HFFc6 (cell line): ENCODE measurements at regions not wholly inside any gene's neighbourhood (a gene's known extent, or its start where the extent isn't known, plus 50 kb on each side); places are given as distances from the start of the nearest gene placed in this dataset.
A peak's percentile ranks its signal among the peaks of the same experiment; 100 is the strongest.

ENCODE experiments used
- DNase-seq: peaks from one replicate; pipeline ENCODE4 v3.0.0-alpha.2; 2018
- H3K27ac Mint-ChIP-seq: 2 replicates; pipeline ENCODE4 v1.8.0; 2020; ENCODE audit warnings: mild to moderate bottlenecking, mixed read lengths
- H3K27me3 Mint-ChIP-seq: 2 replicates; pipeline ENCODE4 v1.8.0; 2021; ENCODE audit warnings: mild to moderate bottlenecking, moderate library complexity, mixed read lengths; ENCODE audit not compliant: insufficient read depth
- H3K36me3 Mint-ChIP-seq: 2 replicates; pipeline ENCODE4 v1.8.0; 2021; ENCODE audit warnings: low read depth, mixed read lengths
- H3K4me1 Mint-ChIP-seq: 2 replicates; pipeline ENCODE4 v1.8.0; 2020; ENCODE audit warnings: low read depth, mixed read lengths
- H3K4me3 Mint-ChIP-seq: 2 replicates; pipeline ENCODE4 v1.8.0; 2020; ENCODE audit warnings: mild to moderate bottlenecking, moderate library complexity, mixed read lengths
- H3K9me3 Mint-ChIP-seq: 2 replicates; pipeline ENCODE4 v1.8.0; 2020; ENCODE audit warnings: mild to moderate bottlenecking, mixed read lengths
- CTCF ChIP-seq: fragments of 200-600 bp; sonication (generic); IDR thresholded peaks from 2 replicates; pipeline ENCODE4 v1.5.0; 2021; ENCODE audit warnings: antibody characterized with exemption, mild to moderate bottlenecking

- no peaks in the 10 kb centered on the region for H3K36me3 Mint-ChIP-seq
- H3K27me3 Mint-ChIP-seq: peaks cover 12% of the 10 kb centered on the region
- no peak overlapping the region for H3K4me3 Mint-ChIP-seq
- no peak for DNase-seq
- H3K9me3 Mint-ChIP-seq: no peaks in the 10 kb centered on the region
- no peak overlapping the region for H3K27ac Mint-ChIP-seq
- peaks cover 18% of the 10 kb centered on the region for H3K4me1 Mint-ChIP-seq
- TF ChIP-seq CTCF: no peak
Observed at GRCh38 chr6:14641423-14642135, 524.0 kb downstream of the CD83 start.

GRCh38 chr6:14642136-14642505 is 524.5 kb downstream of the CD83 start:
- no peak for TF ChIP-seq CTCF
- H3K4me1 Mint-ChIP-seq: peaks cover 18% of the 10 kb centered on the region

GRCh38 chr6:14642842-14643241 is 525.3 kb downstream of the CD83 start:
- DNase-seq: peak; percentile 16
- peaks cover 18% of the 10 kb centered on the region for H3K4me1 Mint-ChIP-seq
- H3K9me3 Mint-ChIP-seq: no peaks in the 10 kb centered on the region
- no peak overlapping the region for H3K4me3 Mint-ChIP-seq
- peaks cover 12% of the 10 kb centered on the region for H3K27me3 Mint-ChIP-seq
- TF ChIP-seq CTCF: no peak
- H3K36me3 Mint-ChIP-seq: no peaks in the 10 kb centered on the region
- H3K27ac Mint-ChIP-seq: no peak overlapping the region

More at GRCh38 chr6:14642136-14642505, 524.5 kb downstream of the CD83 start:
- peaks cover 12% of the 10 kb centered on the region for H3K27me3 Mint-ChIP-seq
- no peaks in the 10 kb centered on the region for H3K36me3 Mint-ChIP-seq
- DNase-seq: no peak
- no peak overlapping the region for H3K4me3 Mint-ChIP-seq
- H3K27ac Mint-ChIP-seq: no peak overlapping the region
- no peaks in the 10 kb centered on the region for H3K9me3 Mint-ChIP-seq

GRCh38 chr6:14644381-14644780 is 526.8 kb downstream of the CD83 start:
- Mint-ChIP-seq H3K4me1 (peaks cover 8% of the 10 kb centered on the region), H3K27ac (no peak overlapping the region), H3K27me3 (peaks cover 12% of the 10 kb centered on the region), H3K4me3 (no peak overlapping the region), H3K36me3 (no peaks in the 10 kb centered on the region), H3K9me3 (no peaks in the 10 kb centered on the region)
- no peak for DNase-seq
- no peak for TF ChIP-seq CTCF

GRCh38 chr6:14645221-14645620 is 527.6 kb downstream of the CD83 start:
- Mint-ChIP-seq H3K36me3 (no peaks in the 10 kb centered on the region), H3K9me3 (no peaks in the 10 kb centered on the region), H3K4me1 (peaks cover 5% of the 10 kb centered on the region; the same call in 1 of the 2 replicates), H3K27ac (no peak overlapping the region), H3K4me3 (no peak overlapping the region), H3K27me3 (peaks cover 7% of the 10 kb centered on the region)
- no peak for TF ChIP-seq CTCF
- no peak for DNase-seq
